GM12878 (cell line): ENCODE measurements at regions not wholly inside any gene's neighbourhood (a gene's known extent, or its start where the extent isn't known, plus 50 kb on each side); places are given as distances from the start of the nearest gene placed in this dataset.

Source experiments
- ATAC-seq: fragments of 200-7000 bp; cut with Tn5 transposase; 3 replicates; pipeline ENCODE4 v1.9.1; 2020; ENCODE audit warnings: mild to moderate bottlenecking, moderate library complexity
- BruUV-seq: library from RNA; stranded (reverse); fragments of 400-500 nt; replicated peaks from 2 replicates; lab custom pipeline; 2021; lab: Mats Ljungman, UMichigan
- CTCF ChIA-PET: fragments of 300-600 bp; sonication (Branson Sonifier 250); formaldehyde crosslinking; extraction: SDS; loops from one replicate; lab custom pipeline; 2021; ENCODE audit warnings: inconsistent platforms; lab: Yijun Ruan, JAX
- POLR2A ChIA-PET: fragments of 350-600 bp; formaldehyde crosslinking; extraction: SDS; loops from one replicate; lab custom pipeline; 2021; ENCODE audit warnings: inconsistent platforms; lab: Charles Lee
- RAD21 ChIA-PET: fragments of 300-600 bp; sonication (Branson Sonifier 250); formaldehyde crosslinking; loops from one replicate; lab custom pipeline; 2023; ENCODE audit warnings: antibody characterized with exemption; ENCODE audit not compliant: unreplicated experiment; lab: Charles Lee
- SMC1A ChIA-PET: fragments of 300-600 bp; sonication (Branson Sonifier 250); formaldehyde crosslinking; loops from one replicate; lab custom pipeline; 2023; ENCODE audit not compliant: unreplicated experiment, uncharacterized antibody; lab: Charles Lee
- DNase-seq: peaks from one replicate; pipeline ENCODE4 v3.0.0-alpha.2; 2011; ENCODE audit warnings: low read depth, low spot score
- FAIRE-seq: peaks from 3 replicates; lab custom pipeline; 2011; peaks lifted over from hg19 to GRCh38; lab: Jason Lieb, UNC
- H2AFZ ChIP-seq: 2 replicates; pipeline ENCODE4 v1.6.0; 2011; ENCODE audit warnings: low read depth, low read length, control low read depth; ENCODE audit not compliant: control insufficient read depth
- H3K27ac ChIP-seq: 2 replicates; pipeline ENCODE4 v1.5.1; 2011; ENCODE audit warnings: control low read depth; ENCODE audit not compliant: control insufficient read depth, insufficient read depth
- H3K27me3 ChIP-seq, 2 experiments: replicated peaks in 1 of 2; 2 replicates each; pipeline versions ENCODE4 v1.6.0 to v1.6.1; 2011; ENCODE audit warnings: low read length in 1 of 2; ENCODE audit not compliant: control insufficient read depth in 2 of 2, insufficient read depth in 2 of 2
- H3K36me3 ChIP-seq, 2 experiments: 2 replicates each; pipeline ENCODE4 v1.5.1; 2011; ENCODE audit warnings: low read length in 1 of 2; ENCODE audit not compliant: control insufficient read depth in 2 of 2, insufficient read depth in 2 of 2
- H3K4me1 ChIP-seq: 2 replicates; pipeline ENCODE4 v1.6.1; 2011; ENCODE audit warnings: mild to moderate bottlenecking, low read length, moderate library complexity, mixed read lengths; ENCODE audit not compliant: control insufficient read depth, insufficient read depth
- H3K4me2 ChIP-seq: 2 replicates; pipeline ENCODE4 v1.6.0; 2011; ENCODE audit warnings: control low read depth; ENCODE audit not compliant: control insufficient read depth, insufficient read depth
- H3K4me3 ChIP-seq: fragments of 200-600 bp; sonication (generic); 2 replicates; pipeline ENCODE4 v1.5.1; 2016
- H3K79me2 ChIP-seq: 2 replicates; pipeline ENCODE4 v1.6.0; 2011; ENCODE audit warnings: low read length; ENCODE audit not compliant: control insufficient read depth, insufficient read depth
- H3K9ac ChIP-seq: 2 replicates; pipeline ENCODE4 v1.8.0; 2011; ENCODE audit warnings: low read length, control low read depth, mixed read lengths; ENCODE audit not compliant: control insufficient read depth, insufficient read depth
- H3K9me3 ChIP-seq: replicated peaks from 3 replicates; pipeline ENCODE4 v1.5.1; 2011; ENCODE audit warnings: mild to moderate bottlenecking, low read length; ENCODE audit not compliant: control insufficient read depth, insufficient read depth
- H4K20me1 ChIP-seq: 2 replicates; pipeline ENCODE4 v1.6.0; 2011; ENCODE audit not compliant: control insufficient read depth, insufficient read depth
- CBX3 ChIP-seq: fragments of 200-600 bp; sonication (generic); IDR thresholded peaks from 2 replicates; pipeline ENCODE4 v1.6.1; 2016; ENCODE audit warnings: low read depth, borderline replicate concordance
- DPF2 ChIP-seq: fragments of 450-650 bp; IDR thresholded peaks from 2 replicates; pipeline ENCODE4 v1.6.1; 2017; ENCODE audit warnings: mild to moderate bottlenecking
- FOXK2 ChIP-seq: fragments of 450-650 bp; IDR thresholded peaks from 2 replicates; pipeline ENCODE4 v1.6.1; 2017; ENCODE audit warnings: mild to moderate bottlenecking, moderate library complexity
- FOXM1 ChIP-seq: IDR thresholded peaks from 2 replicates; pipeline ENCODE4 v1.6.1; 2012; ENCODE audit warnings: low read depth, mild to moderate bottlenecking, inconsistent platforms, low read length, moderate library complexity
- IRF4 ChIP-seq: IDR thresholded peaks from 2 replicates; pipeline ENCODE4 v1.6.1; 2011; ENCODE audit warnings: low read depth, low read length
- JUNB ChIP-seq: IDR thresholded peaks from 2 replicates; pipeline ENCODE4 v1.6.1; 2016; ENCODE audit warnings: antibody characterized with exemption, mild to moderate bottlenecking
- JUND ChIP-seq: IDR thresholded peaks from 2 replicates; pipeline ENCODE4 v1.6.1; 2012; ENCODE audit warnings: low read depth, mild to moderate bottlenecking, low read length, improper control_type of control experiment, moderate library complexity
- KDM1A ChIP-seq: fragments of 200-600 bp; sonication (generic); IDR thresholded peaks from 2 replicates; pipeline ENCODE4 v1.6.1; 2016; ENCODE audit warnings: borderline replicate concordance
- MEF2B ChIP-seq: fragments of 450-650 bp; IDR thresholded peaks from 2 replicates; pipeline ENCODE4 v1.6.1; 2018; ENCODE audit warnings: mild to moderate bottlenecking, moderate library complexity; ENCODE audit not compliant: partially characterized antibody, poor library complexity, severe bottlenecking
- MTA2 ChIP-seq: fragments of 450-650 bp; IDR thresholded peaks from 2 replicates; pipeline ENCODE4 v1.6.1; 2016; ENCODE audit warnings: low read depth, mild to moderate bottlenecking, moderate library complexity
- ZNF384 ChIP-seq: IDR thresholded peaks from 2 replicates; pipeline ENCODE4 v1.6.1; 2012; ENCODE audit warnings: low read depth, mild to moderate bottlenecking, low read length, improper control_type of control experiment, borderline replicate concordance
- WGBS: methylation state at CpG from one replicate; pipeline ENCODE4 v1.1.6; 2016; ENCODE audit warnings: low lambda C conversion rate; ENCODE audit not compliant: insufficient replicate concordance, insufficient coverage; ENCODE audit errors: missing lambda C conversion rate; 5-methylcytosine and 5-hydroxymethylcytosine counted together
- in situ Hi-C: fragments of 300-500 bp; cut with MboI; formaldehyde crosslinking; loops from 9 replicates; pipeline ENCODE4 v1.14.3; 2018; ENCODE audit warnings: mixed read lengths
- intact Hi-C: fragments of 100-400 bp; cut with micrococcal nuclease; formaldehyde crosslinking; loops from one replicate; pipeline ENCODE4 v1.14.2; 2022; ENCODE audit not compliant: unreplicated experiment
- TF ChIP-seq, protein P1 (sequence below): fragments of 450-650 bp; conservative IDR thresholded peaks from 2 replicates; pipeline ENCODE4 v1.6.1; 2017; ENCODE audit warnings: mild to moderate bottlenecking, moderate library complexity
- TF ChIP-seq, protein P2 (sequence below): IDR thresholded peaks from 2 replicates; pipeline ENCODE4 v1.6.1; 2012; ENCODE audit warnings: low read depth, low read length, improper control_type of control experiment
- TF ChIP-seq, protein P3 (sequence below): fragments of 450-650 bp; IDR thresholded peaks from 2 replicates; pipeline ENCODE4 v1.6.1; 2017; ENCODE audit warnings: antibody characterized with exemption, mild to moderate bottlenecking, moderate library complexity

DNA sequence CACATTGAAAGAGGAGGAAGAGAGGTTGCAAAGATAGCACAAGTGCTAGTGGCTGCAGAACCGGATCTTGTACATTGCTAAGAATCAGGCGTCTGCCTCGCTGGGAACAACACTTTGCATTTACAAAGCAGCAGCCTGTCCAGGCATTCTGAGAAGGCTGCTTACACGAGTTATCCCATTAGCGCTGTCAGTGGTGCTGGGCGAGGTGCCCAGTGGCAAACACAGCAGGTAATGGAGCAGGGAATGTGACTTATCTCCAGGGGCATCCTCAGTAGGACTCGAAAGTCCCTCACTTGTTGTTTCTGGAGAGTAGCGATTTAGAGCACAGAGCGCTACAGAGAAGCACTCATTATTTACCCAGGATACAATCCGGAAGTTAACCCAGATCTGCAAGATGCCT is 209.6 kb downstream of the OLFM4 start:
- FAIRE-seq (no peak), ATAC-seq (no peak), DNase-seq (no peak)
- H3K9ac ChIP-seq = no peak overlapping the region
- ChIA-PET SMC1A (no interaction called here), POLR2A (no interaction called here), RAD21 (no interaction called here), CTCF (no interaction called here)
- no peaks in the 10 kb centered on the region for H3K9me3 ChIP-seq
- TF ChIP-seq JUND = no peak
- in situ Hi-C loops = no loop called here
- BruUV-seq = no TSS peak
- 38% methylated on average over 10 of the region's 10 CpGs for WGBS
- H2AFZ ChIP-seq = no peak overlapping the region
- no peak overlapping the region for H3K27ac ChIP-seq
- intact Hi-C loops = no loop called here
- no peaks in the 10 kb centered on the region for H3K79me2 ChIP-seq
- H3K36me3 ChIP-seq = no peaks in the 10 kb centered on the region
- no peak overlapping the region for H3K4me3 ChIP-seq
- no peaks in the 10 kb centered on the region for H3K4me1 ChIP-seq
- no peak overlapping the region for H3K4me2 ChIP-seq
- H4K20me1 ChIP-seq = no peaks in the 10 kb centered on the region
- H3K27me3 ChIP-seq = no peaks in the 10 kb centered on the region

DNA sequence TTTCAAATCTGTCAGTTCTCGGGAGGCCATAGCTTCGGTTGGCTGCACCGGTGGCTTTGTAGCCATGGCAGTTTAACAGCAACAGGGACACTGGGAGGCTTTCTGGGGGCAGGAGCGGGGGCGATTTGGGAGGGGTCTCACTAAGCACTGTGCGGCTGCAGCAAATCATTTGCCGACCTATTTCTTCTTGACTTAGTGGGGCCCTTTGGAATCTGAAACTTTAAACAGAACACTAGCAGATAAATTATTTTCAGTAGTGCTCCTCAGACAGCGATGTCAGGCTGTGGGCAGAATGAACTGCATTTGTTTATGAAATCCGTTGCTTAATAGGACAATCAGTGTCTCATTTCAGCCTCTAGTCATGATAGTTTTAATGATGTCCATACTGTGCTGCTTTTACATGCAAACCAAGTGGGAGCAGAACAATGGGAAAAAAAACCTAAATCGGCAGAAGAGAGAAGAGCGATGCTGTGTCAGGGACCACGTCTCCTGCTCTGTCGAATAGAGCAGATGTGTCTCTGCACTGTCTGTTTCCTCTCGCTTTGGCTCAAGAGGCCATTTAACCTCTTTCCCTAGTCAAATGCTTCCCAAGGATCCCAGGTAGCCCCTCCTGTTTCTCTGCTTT is 211.9 kb downstream of the OLFM4 start:
- H3K27me3 ChIP-seq = no peaks in the 10 kb centered on the region
- POLR2A ChIA-PET = no interaction called here
- no peak overlapping the region for H3K27ac ChIP-seq
- no peaks in the 10 kb centered on the region for H3K4me1 ChIP-seq
- CTCF ChIA-PET = interaction anchor here (1.5 kb wide), 1 partner anchor 10 kb away, joined by 7 read pairs; no protein-coding TSS in a partner anchor
- RAD21 ChIA-PET = no interaction called here
- H3K4me2 ChIP-seq = no peak overlapping the region
- no peaks in the 10 kb centered on the region for H4K20me1 ChIP-seq
- no peaks in the 10 kb centered on the region for H3K9me3 ChIP-seq
- DNase-seq (no peak), FAIRE-seq (no peak), ATAC-seq (no peak)
- no peaks in the 10 kb centered on the region for H3K36me3 ChIP-seq
- no peak overlapping the region for H2AFZ ChIP-seq
- SMC1A ChIA-PET = no interaction called here
- H3K79me2 ChIP-seq = no peaks in the 10 kb centered on the region
- H3K4me3 ChIP-seq = no peak overlapping the region
- H3K9ac ChIP-seq = no peak overlapping the region
- in situ Hi-C loops = no loop called here
- BruUV-seq = no TSS peak
- 44% methylated on average over 14 of the region's 14 CpGs for WGBS
- intact Hi-C loops = no loop called here
- no peak for TF ChIP-seq IRF4
- no peak for TF ChIP-seq MTA2
- TF ChIP-seq JUNB = no peak
- TF ChIP-seq, protein P1, sequence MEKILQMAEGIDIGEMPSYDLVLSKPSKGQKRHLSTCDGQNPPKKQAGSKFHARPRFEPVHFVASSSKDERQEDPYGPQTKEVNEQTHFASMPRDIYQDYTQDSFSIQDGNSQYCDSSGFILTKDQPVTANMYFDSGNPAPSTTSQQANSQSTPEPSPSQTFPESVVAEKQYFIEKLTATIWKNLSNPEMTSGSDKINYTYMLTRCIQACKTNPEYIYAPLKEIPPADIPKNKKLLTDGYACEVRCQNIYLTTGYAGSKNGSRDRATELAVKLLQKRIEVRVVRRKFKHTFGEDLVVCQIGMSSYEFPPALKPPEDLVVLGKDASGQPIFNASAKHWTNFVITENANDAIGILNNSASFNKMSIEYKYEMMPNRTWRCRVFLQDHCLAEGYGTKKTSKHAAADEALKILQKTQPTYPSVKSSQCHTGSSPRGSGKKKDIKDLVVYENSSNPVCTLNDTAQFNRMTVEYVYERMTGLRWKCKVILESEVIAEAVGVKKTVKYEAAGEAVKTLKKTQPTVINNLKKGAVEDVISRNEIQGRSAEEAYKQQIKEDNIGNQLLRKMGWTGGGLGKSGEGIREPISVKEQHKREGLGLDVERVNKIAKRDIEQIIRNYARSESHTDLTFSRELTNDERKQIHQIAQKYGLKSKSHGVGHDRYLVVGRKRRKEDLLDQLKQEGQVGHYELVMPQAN = no peak
- TF ChIP-seq MEF2B = no peak
- no peak for TF ChIP-seq FOXM1
- no peak for TF ChIP-seq FOXK2
- TF ChIP-seq, protein P2, sequence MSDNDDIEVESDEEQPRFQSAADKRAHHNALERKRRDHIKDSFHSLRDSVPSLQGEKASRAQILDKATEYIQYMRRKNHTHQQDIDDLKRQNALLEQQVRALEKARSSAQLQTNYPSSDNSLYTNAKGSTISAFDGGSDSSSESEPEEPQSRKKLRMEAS = no peak
- TF ChIP-seq ZNF384 = no peak
- no peak for TF ChIP-seq CBX3
- TF ChIP-seq, protein P3, sequence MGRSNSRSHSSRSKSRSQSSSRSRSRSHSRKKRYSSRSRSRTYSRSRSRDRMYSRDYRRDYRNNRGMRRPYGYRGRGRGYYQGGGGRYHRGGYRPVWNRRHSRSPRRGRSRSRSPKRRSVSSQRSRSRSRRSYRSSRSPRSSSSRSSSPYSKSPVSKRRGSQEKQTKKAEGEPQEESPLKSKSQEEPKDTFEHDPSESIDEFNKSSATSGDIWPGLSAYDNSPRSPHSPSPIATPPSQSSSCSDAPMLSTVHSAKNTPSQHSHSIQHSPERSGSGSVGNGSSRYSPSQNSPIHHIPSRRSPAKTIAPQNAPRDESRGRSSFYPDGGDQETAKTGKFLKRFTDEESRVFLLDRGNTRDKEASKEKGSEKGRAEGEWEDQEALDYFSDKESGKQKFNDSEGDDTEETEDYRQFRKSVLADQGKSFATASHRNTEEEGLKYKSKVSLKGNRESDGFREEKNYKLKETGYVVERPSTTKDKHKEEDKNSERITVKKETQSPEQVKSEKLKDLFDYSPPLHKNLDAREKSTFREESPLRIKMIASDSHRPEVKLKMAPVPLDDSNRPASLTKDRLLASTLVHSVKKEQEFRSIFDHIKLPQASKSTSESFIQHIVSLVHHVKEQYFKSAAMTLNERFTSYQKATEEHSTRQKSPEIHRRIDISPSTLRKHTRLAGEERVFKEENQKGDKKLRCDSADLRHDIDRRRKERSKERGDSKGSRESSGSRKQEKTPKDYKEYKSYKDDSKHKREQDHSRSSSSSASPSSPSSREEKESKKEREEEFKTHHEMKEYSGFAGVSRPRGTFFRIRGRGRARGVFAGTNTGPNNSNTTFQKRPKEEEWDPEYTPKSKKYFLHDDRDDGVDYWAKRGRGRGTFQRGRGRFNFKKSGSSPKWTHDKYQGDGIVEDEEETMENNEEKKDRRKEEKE = no peak
- no peak for TF ChIP-seq DPF2
- TF ChIP-seq KDM1A = no peak
